ENCODE measurements at regions not wholly inside any gene's neighbourhood (a gene's known extent, or its start where the extent isn't known, plus 50 kb on each side); places are given as distances from the start of the nearest gene placed in this dataset. TPM values are rescaled to one million over a fixed set of nuclear protein-coding genes. Genes with fewer than 3 reads are reported as not detected.

DNA sequence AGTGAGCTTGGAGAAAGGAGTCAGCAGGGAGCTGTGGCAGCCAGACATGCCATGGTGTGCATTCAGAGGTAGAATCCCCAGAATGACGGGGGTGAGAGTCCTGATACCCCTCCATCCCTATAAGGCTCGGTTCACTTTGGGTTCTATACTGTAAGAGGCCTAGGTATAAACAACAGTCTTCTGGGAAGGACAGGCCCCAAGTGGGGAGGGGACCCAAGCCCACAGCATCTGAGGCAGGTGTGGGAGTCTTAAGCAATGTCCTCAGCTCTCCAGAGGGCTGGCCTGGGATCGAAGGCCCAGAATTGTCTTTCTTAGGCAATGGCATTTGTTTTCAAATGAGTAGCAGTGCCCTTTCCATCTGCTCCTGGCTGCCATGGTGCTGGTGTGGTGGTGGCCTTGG lies 50.2 kb upstream of the MAMLD1 start:
- 0% methylated on average over 3 of the region's 3 CpGs for WGBS (ENCODE audit: insufficient coverage, low coverage, missing lambda C conversion rate)
- Histone ChIP-seq H3K27ac (ENCODE audit: extremely low read depth, low read depth, low read length) (no peak overlapping the region), H3K9ac (ENCODE audit: insufficient read depth in 1 of 2, low read depth in 2 of 2, low read length in 2 of 2) (no peak overlapping the region), H3K4me2 (ENCODE audit: insufficient read depth, low read length) (no peak overlapping the region), H3K36me3 (ENCODE audit: control insufficient read depth, insufficient read depth, low read length) (no peaks in the 10 kb centered on the region), H2AFZ (ENCODE audit: low read depth, low read length) (no peak overlapping the region), H3K4me1 (replicated peaks in 1 of 2; ENCODE audit: control insufficient read depth in 2 of 2, insufficient read depth in 2 of 2, low read length in 2 of 2) (no peaks in the 10 kb centered on the region), H3K79me2 (ENCODE audit: control insufficient read depth, insufficient read depth, low read length) (no peaks in the 10 kb centered on the region), H3K9me1 (ENCODE audit: control insufficient read depth, insufficient read depth, low read length) (no peaks in the 10 kb centered on the region), H4K20me1 (replicated peaks; ENCODE audit: control insufficient read depth, insufficient read depth, low read length) (0 out of 2 replicates have a peak, but pooled peaks cover 5% of the 10 kb centered on the region), H3K4me3 (no peak overlapping the region), H3K9me3 (replicated peaks; ENCODE audit: control insufficient read depth, insufficient read depth, low read depth, low read length) (no peaks in the 10 kb centered on the region), H3K27me3 (ENCODE audit: control insufficient read depth in 2 of 2, insufficient read depth in 2 of 2, low read length in 2 of 2) (peaks cover 0 to 9% of the 10 kb centered on the region in 2 experiments; a peak in 2 of 5 replicates)
- CTCF ChIA-PET (ENCODE audit: low intra/inter-chr PET ratio) = no interaction called here
- BruUV-seq (replicated peaks) = no TSS peak
- POLR2A ChIA-PET = no interaction called here
- ATAC-seq = no peak
- in situ Hi-C loops (cut with MboI) = no loop called here
- no peak for DNase-seq (ENCODE audit: extremely low read depth in 1 of 4, low spot score in 3 of 4)
- FAIRE-seq = no peak
- no peak for TF ChIP-seq GABPA (tag; conservative IDR thresholded peaks at IDR 0.05; ENCODE audit: low read depth)
- no peak for TF ChIP-seq DDX20 (tag; IDR thresholded peaks at IDR 0.05; ENCODE audit: low read depth)
- no peak for TF ChIP-seq ZNF785 (CRISPR knock-in tag; IDR thresholded peaks at IDR 0.05)
- TF ChIP-seq SNRNP70 (optimal IDR thresholded peaks at IDR 0.05; ENCODE audit: low read depth, low read length) = no peak
- TF ChIP-seq IRF2 (CRISPR knock-in tag; IDR thresholded peaks at IDR 0.05) = no peak
- no peak for TF ChIP-seq BMI1 (IDR thresholded peaks at IDR 0.05; ENCODE audit: low read length)
- intact Hi-C loops (cut with micrococcal nuclease) = no loop called here

MicroRNA genes in the stretch of these regions (microRNA counts, 767-probe panel; counts per million panel counts)
- not detected for microRNA hsa-miR-2114-5p

Small RNA genes in the stretch of these regions (microRNA-seq; reads per million reads assigned to microRNA genes)
- 0.36 reads per million for gene MIR2114 (ENCODE audit: borderline microRNAs expressed)

Small RNA genes in the stretch of these regions (small RNA-seq; reads per million reads assigned to genes)
- gene MIR2114 = not detected

All from K562 (cell line).